DOHH2 (cell line): ENCODE measurements at regions not wholly inside any gene's neighbourhood (a gene's known extent, or its start where the extent isn't known, plus 50 kb on each side); places are given as distances from the start of the nearest gene placed in this dataset.

Source experiments
- EZH2phosphoT487 ChIP-seq: fragments of 200-600 bp; sonication (generic); IDR thresholded peaks from 2 replicates; pipeline ENCODE4 v1.6.1; 2017; ENCODE audit warnings: borderline replicate concordance, mild to moderate bottlenecking, antibody characterized with exemption, low read length, moderate library complexity, mixed read lengths
- TF ChIP-seq, protein P1 (sequence below): fragments of 200-600 bp; sonication (generic); IDR thresholded peaks from one replicate; pipeline ENCODE4 v1.5.1; 2014; ENCODE audit warnings: antibody characterized with exemption, mild to moderate bottlenecking, low read depth, low read length; ENCODE audit not compliant: poor library complexity, severe bottlenecking

DNA sequence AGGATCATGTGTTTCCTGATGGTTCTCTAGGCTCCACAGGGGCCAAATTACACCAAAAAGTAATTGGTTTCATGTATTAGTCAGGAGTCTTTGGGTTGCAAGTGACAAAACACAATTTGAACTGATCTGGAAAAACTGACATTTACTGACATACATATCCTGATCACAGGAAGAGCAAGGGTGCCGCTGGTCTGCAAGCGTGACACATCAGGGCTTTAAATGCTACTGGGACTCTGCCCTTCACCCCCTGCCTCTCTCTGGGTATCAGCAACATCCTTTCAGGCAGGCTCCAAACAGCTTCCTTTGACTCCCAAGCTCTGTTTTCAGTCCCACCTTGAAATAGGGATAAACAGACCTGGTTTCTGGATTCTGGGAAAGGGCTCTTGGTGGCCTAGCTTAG is 197.5 kb downstream of the PALM2AKAP2 start:
- TF ChIP-seq EZH2phosphoT487 = no peak
- TF ChIP-seq, protein P1, sequence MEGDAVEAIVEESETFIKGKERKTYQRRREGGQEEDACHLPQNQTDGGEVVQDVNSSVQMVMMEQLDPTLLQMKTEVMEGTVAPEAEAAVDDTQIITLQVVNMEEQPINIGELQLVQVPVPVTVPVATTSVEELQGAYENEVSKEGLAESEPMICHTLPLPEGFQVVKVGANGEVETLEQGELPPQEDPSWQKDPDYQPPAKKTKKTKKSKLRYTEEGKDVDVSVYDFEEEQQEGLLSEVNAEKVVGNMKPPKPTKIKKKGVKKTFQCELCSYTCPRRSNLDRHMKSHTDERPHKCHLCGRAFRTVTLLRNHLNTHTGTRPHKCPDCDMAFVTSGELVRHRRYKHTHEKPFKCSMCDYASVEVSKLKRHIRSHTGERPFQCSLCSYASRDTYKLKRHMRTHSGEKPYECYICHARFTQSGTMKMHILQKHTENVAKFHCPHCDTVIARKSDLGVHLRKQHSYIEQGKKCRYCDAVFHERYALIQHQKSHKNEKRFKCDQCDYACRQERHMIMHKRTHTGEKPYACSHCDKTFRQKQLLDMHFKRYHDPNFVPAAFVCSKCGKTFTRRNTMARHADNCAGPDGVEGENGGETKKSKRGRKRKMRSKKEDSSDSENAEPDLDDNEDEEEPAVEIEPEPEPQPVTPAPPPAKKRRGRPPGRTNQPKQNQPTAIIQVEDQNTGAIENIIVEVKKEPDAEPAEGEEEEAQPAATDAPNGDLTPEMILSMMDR = no peak
